ENCODE measurements at regions not wholly inside any gene's neighbourhood (a gene's known extent, or its start where the extent isn't known, plus 50 kb on each side); places are given as distances from the start of the nearest gene placed in this dataset.

GRCh38 chr20:19858466-19859371, 100.7 kb downstream of the RIN2 start:
- H3K4me3 ChIP-seq (ENCODE audit: low read depth, low read length), result no peak overlapping the region
- ChIA-PET POLR2A (interaction anchor here (0.6 kb wide), 1 partner anchor 1862 kb away, joined by 9 read pairs; no protein-coding TSS in a partner anchor), CTCF (interaction anchor here (0.6 to 0.7 kb wide), 2 partner anchors 24 to 136 kb away, joined by 3 read pairs; no protein-coding TSS in a partner anchor)
- no peaks in the 10 kb centered on the region for H3K4me1 ChIP-seq (ENCODE audit: control insufficient read depth, insufficient read depth, low read length)
- TF ChIP-seq ZNF791 (tag by site-specific recombination; IDR thresholded peaks at IDR 0.05), result no peak
- TF ChIP-seq ZNF174 (tag by site-specific recombination; IDR thresholded peaks at IDR 0.05), result no peak
- no peak for TF ChIP-seq ZNF785 (tag by site-specific recombination; IDR thresholded peaks at IDR 0.05)
- no peak for TF ChIP-seq KLF9 (tag by site-specific recombination; IDR thresholded peaks at IDR 0.05; ENCODE audit: low read depth)
- TF ChIP-seq ZNF830 (tag by site-specific recombination; IDR thresholded peaks at IDR 0.05; ENCODE audit: low read depth), result no peak
- no peak for TF ChIP-seq ZSCAN18 (tag by site-specific recombination; IDR thresholded peaks at IDR 0.05)
- TF ChIP-seq ZNF16 (tag by site-specific recombination; IDR thresholded peaks at IDR 0.05; ENCODE audit: low read depth), result no peak
- H3K36me3 ChIP-seq (ENCODE audit: control insufficient read depth in 2 of 2, insufficient read depth in 1 of 2, low read length in 2 of 2), result no peaks in the 10 kb centered on the region
- no peaks in the 10 kb centered on the region for H3K9me3 ChIP-seq (ENCODE audit: control insufficient read depth, insufficient read depth, low read depth, low read length)
- no peak overlapping the region for H3K27ac ChIP-seq (ENCODE audit: extremely low read depth, low read depth, low read length)

- Histone ChIP-seq H3K9me3 (ENCODE audit: control insufficient read depth, insufficient read depth, low read depth, low read length) (no peaks in the 10 kb centered on the region), H3K27ac (ENCODE audit: extremely low read depth, low read depth, low read length) (no peak overlapping the region), H3K4me3 (ENCODE audit: low read depth, low read length) (no peak overlapping the region), H3K36me3 (ENCODE audit: control insufficient read depth in 2 of 2, insufficient read depth in 1 of 2, low read length in 2 of 2) (no peaks in the 10 kb centered on the region), H3K4me1 (ENCODE audit: control insufficient read depth, insufficient read depth, low read length) (no peaks in the 10 kb centered on the region)
- CTCF ChIA-PET, result interaction anchor here (0.6 to 0.7 kb wide), 2 partner anchors 23 to 136 kb away, joined by 3 read pairs; no protein-coding TSS in a partner anchor
- POLR2A ChIA-PET, result no interaction called here
- no peak for TF ChIP-seq ZNF416 (tag by site-specific recombination; IDR thresholded peaks at IDR 0.05)
- TF ChIP-seq ZNF514 (tag by site-specific recombination; IDR thresholded peaks at IDR 0.05), result no peak
- TF ChIP-seq ZNF776 (tag by site-specific recombination; IDR thresholded peaks at IDR 0.05; ENCODE audit: borderline replicate concordance), result no peak
- no peak for TF ChIP-seq SALL2 (tag by site-specific recombination; IDR thresholded peaks at IDR 0.05; ENCODE audit: borderline replicate concordance)
- TF ChIP-seq SP2 (tag by site-specific recombination; IDR thresholded peaks at IDR 0.05), result no peak
- TF ChIP-seq KLF10 (tag by site-specific recombination; IDR thresholded peaks at IDR 0.05), result no peak
- TF ChIP-seq ZIC2 (tag by site-specific recombination; IDR thresholded peaks at IDR 0.05), result no peak
- TF ChIP-seq ZNF121 (tag by site-specific recombination; IDR thresholded peaks at IDR 0.05), result no peak
- TF ChIP-seq WT1 (tag by site-specific recombination; IDR thresholded peaks at IDR 0.05), result no peak
- TF ChIP-seq ZNF23 (tag by site-specific recombination; IDR thresholded peaks at IDR 0.05; ENCODE audit: borderline replicate concordance), result no peak
- no peak for TF ChIP-seq ZNF280C (tag by site-specific recombination; IDR thresholded peaks at IDR 0.05)
Observed at GRCh38 chr20:19859444-19859843, 101.4 kb downstream of the RIN2 start.

- POLR2A ChIA-PET, result no interaction called here
- H3K9me3 ChIP-seq (ENCODE audit: control insufficient read depth, insufficient read depth, low read depth, low read length), result no peaks in the 10 kb centered on the region
- H3K4me3 ChIP-seq (ENCODE audit: low read depth, low read length), result no peak overlapping the region
- H3K36me3 ChIP-seq (ENCODE audit: control insufficient read depth in 2 of 2, insufficient read depth in 1 of 2, low read length in 2 of 2), result no peaks in the 10 kb centered on the region
- H3K4me1 ChIP-seq (ENCODE audit: control insufficient read depth, insufficient read depth, low read length), result no peaks in the 10 kb centered on the region
- no peak overlapping the region for H3K27ac ChIP-seq (ENCODE audit: extremely low read depth, low read depth, low read length)
- CTCF ChIA-PET, result no interaction called here
- TF ChIP-seq ZNF704 (tag by site-specific recombination; IDR thresholded peaks at IDR 0.05) (no peak), ZNF274 (IDR thresholded peaks at IDR 0.05; ENCODE audit: low read length) (no peak), ZNF274 (tag by site-specific recombination; IDR thresholded peaks at IDR 0.05; ENCODE audit: borderline replicate concordance) (no peak), ZNF202 (tag by site-specific recombination; IDR thresholded peaks at IDR 0.05; ENCODE audit: borderline replicate concordance) (no peak), ZNF488 (tag by site-specific recombination; IDR thresholded peaks at IDR 0.05) (no peak), AEBP2 (tag by site-specific recombination; IDR thresholded peaks at IDR 0.05; ENCODE audit: borderline replicate concordance) (no peak)
Observed at GRCh38 chr20:19860737-19861136, 102.7 kb downstream of the RIN2 start.

Measured in HEK293 (cell line).